Fibroblast of the aortic adventitia (primary cell): ENCODE measurements at regions not wholly inside any gene's neighbourhood (a gene's known extent, or its start where the extent isn't known, plus 50 kb on each side); places are given as distances from the start of the nearest gene placed in this dataset.
"Not testable (repeated sequence)": the region's sequence is repeated elsewhere in the genome, so short reads cannot be mapped to it uniquely, and the experiment has no call there.

Source experiments
- DNase-seq: peaks from one replicate; pipeline ENCODE4 v3.0.0-alpha.2; 2010; ENCODE audit warnings: low read depth
- H3K4me3 ChIP-seq: 2 replicates; pipeline ENCODE4 v1.5.1; 2011; ENCODE audit warnings: low read depth, mild to moderate bottlenecking, control low read depth, low read length, moderate library complexity
- CTCF ChIP-seq: IDR thresholded peaks from 2 replicates; pipeline ENCODE4 v1.5.1; 2011; ENCODE audit warnings: mild to moderate bottlenecking, low read length, control low read depth, inconsistent platforms; ENCODE audit not compliant: insufficient read depth

- DNase-seq = no peak
- no peak for TF ChIP-seq CTCF
- H3K4me3 ChIP-seq = no peak overlapping the region
Measured at GRCh38 chr15:95629503-95630168, 700.9 kb upstream of the NR2F2 start.

GRCh38 chr15:95630683-95631082, 699.8 kb upstream of the NR2F2 start:
- H3K4me3 ChIP-seq = no peak overlapping the region
- DNase-seq = no peak
- no peak for TF ChIP-seq CTCF

GRCh38 chr15:95635666-95636065, 694.8 kb upstream of the NR2F2 start:
- H3K4me3 ChIP-seq = no peak overlapping the region
- TF ChIP-seq CTCF = no peak
- DNase-seq = no peak

GRCh38 chr15:95636107-95636506, 694.4 kb upstream of the NR2F2 start:
- H3K4me3 ChIP-seq = no peak overlapping the region
- no peak for TF ChIP-seq CTCF
- DNase-seq = no peak

- DNase-seq, H3K4me3 ChIP-seq: not testable (repeated sequence)
Measured at GRCh38 chr15:95637234-95637633, 693.3 kb upstream of the NR2F2 start.

GRCh38 chr15:95639208-95639607, 691.3 kb upstream of the NR2F2 start:
- H3K4me3 ChIP-seq = no peak overlapping the region
- no peak for TF ChIP-seq CTCF
- no peak for DNase-seq

GRCh38 chr15:95644100-95644875, 686.2 kb upstream of the NR2F2 start:
- no peak overlapping the region for H3K4me3 ChIP-seq
- TF ChIP-seq CTCF = no peak
- DNase-seq = peak; percentile 28
